Activated CD4-positive, alpha-beta T cell treated with anti-CD3 and anti-CD28 coated beads, Interleukin-2, amount 50 U/mL, for 16 hours (primary cell): ENCODE measurements at regions not wholly inside any gene's neighbourhood (a gene's known extent, or its start where the extent isn't known, plus 50 kb on each side); places are given as distances from the start of the nearest gene placed in this dataset.
A peak's percentile ranks its signal among the peaks of the same experiment; 100 is the strongest.

Experiments used
- DNase-seq: peaks from one replicate; pipeline ENCODE4 v3.0.0-alpha.2; 2020

- no peak for DNase-seq
Measured at GRCh38 chr10:2980791-2981360, 86.5 kb upstream of the PFKP start.

- DNase-seq, result no peak
Measured at GRCh38 chr10:2980116-2980515, 87.2 kb upstream of the PFKP start.

GRCh38 chr10:2979306-2979705 lies 88.0 kb upstream of the PFKP start:
- DNase-seq, result no peak

- no peak for DNase-seq
Measured at GRCh38 chr10:2978574-2979273, 88.6 kb upstream of the PFKP start.

GRCh38 chr10:2978111-2978510 lies 89.2 kb upstream of the PFKP start:
- peak; percentile 39 for DNase-seq

GRCh38 chr10:2974503-2975207 lies 92.7 kb upstream of the PFKP start:
- DNase-seq, result no peak

- no peak for DNase-seq
Measured at GRCh38 chr10:2974083-2974482, 93.3 kb upstream of the PFKP start.

GRCh38 chr10:2972810-2973209 lies 94.5 kb upstream of the PFKP start:
- DNase-seq, result no peak

GRCh38 chr10:2972216-2972615 lies 95.1 kb upstream of the PFKP start:
- no peak for DNase-seq

- no peak for DNase-seq
Measured at GRCh38 chr10:2970190-2970823, 97.0 kb upstream of the PFKP start.

- no peak for DNase-seq
Measured at GRCh38 chr10:2968401-2969058, 98.8 kb upstream of the PFKP start.

GRCh38 chr10:2966134-2966533 lies 101.2 kb upstream of the PFKP start:
- no peak for DNase-seq

GRCh38 chr10:2964632-2965296 lies 102.6 kb upstream of the PFKP start:
- no peak for DNase-seq

- no peak for DNase-seq
Measured at GRCh38 chr10:2963889-2964631, 103.3 kb upstream of the PFKP start.

- DNase-seq, result no peak
Measured at GRCh38 chr10:2962194-2962593, 105.2 kb upstream of the PFKP start.

GRCh38 chr10:2958659-2959058 lies 108.7 kb upstream of the PFKP start:
- no peak for DNase-seq

GRCh38 chr10:2957785-2958184 lies 109.6 kb upstream of the PFKP start:
- DNase-seq, result no peak

- no peak for DNase-seq
Measured at GRCh38 chr10:2955064-2955463, 112.3 kb upstream of the PFKP start.

- DNase-seq, result no peak
Measured at GRCh38 chr10:2953495-2953894, 113.9 kb upstream of the PFKP start.

GRCh38 chr10:2951235-2951835 lies 116.0 kb upstream of the PFKP start:
- peak; percentile 59 for DNase-seq

GRCh38 chr10:2950546-2950945 lies 116.8 kb upstream of the PFKP start:
- DNase-seq, result no peak

- DNase-seq, result peak; percentile 87
Measured at GRCh38 chr10:2949948-2950354, 117.4 kb upstream of the PFKP start.
